Endodermal cell (in vitro differentiated cells): ENCODE measurements at regions not wholly inside any gene's neighbourhood (a gene's known extent, or its start where the extent isn't known, plus 50 kb on each side); places are given as distances from the start of the nearest gene placed in this dataset.
A peak's percentile ranks its signal among the peaks of the same experiment; 100 is the strongest.

Experiments used
- DNase-seq: peaks from one replicate; pipeline ENCODE4 v3.0.0-alpha.2; 2017
- H3K27ac ChIP-seq: 2 replicates; pipeline ENCODE4 v1.5.1; 2013; ENCODE audit warnings: mild to moderate bottlenecking, low read depth, low read length, moderate library complexity
- H3K27me3 ChIP-seq: 2 replicates; pipeline ENCODE4 v1.6.1; 2013; ENCODE audit warnings: mild to moderate bottlenecking, low read length, moderate library complexity; ENCODE audit not compliant: insufficient read depth, control insufficient read depth, poor library complexity, severe bottlenecking
- H3K36me3 ChIP-seq: 2 replicates; pipeline ENCODE4 v1.7.0; 2013; ENCODE audit warnings: mild to moderate bottlenecking, low read length, moderate library complexity; ENCODE audit not compliant: control insufficient read depth, insufficient read depth
- H3K4me1 ChIP-seq: one replicate; pipeline ENCODE4 v1.7.0; 2013; ENCODE audit warnings: low read length; ENCODE audit not compliant: control insufficient read depth, insufficient read depth
- H3K4me3 ChIP-seq: 2 replicates; pipeline ENCODE4 v1.5.1; 2013; ENCODE audit warnings: mild to moderate bottlenecking, low read length, moderate library complexity
- H3K9ac ChIP-seq: 2 replicates; pipeline ENCODE4 v1.6.1; 2013; ENCODE audit warnings: mild to moderate bottlenecking, low read length, moderate library complexity; ENCODE audit not compliant: poor library complexity, severe bottlenecking; ENCODE audit errors: extremely low read depth
- H3K9me3 ChIP-seq: 2 replicates; pipeline ENCODE4 v1.6.1; 2013; ENCODE audit warnings: mild to moderate bottlenecking, low read length, moderate library complexity; ENCODE audit not compliant: control insufficient read depth
- H3K27ac Mint-ChIP-seq: 2 replicates; pipeline ENCODE4 v1.8.0; 2020; ENCODE audit warnings: mixed read lengths
- H3K27me3 Mint-ChIP-seq: 2 replicates; pipeline ENCODE4 v1.8.0; 2021; ENCODE audit warnings: mild to moderate bottlenecking, mixed read lengths; ENCODE audit not compliant: insufficient read depth
- H3K36me3 Mint-ChIP-seq: 2 replicates; pipeline ENCODE4 v1.8.0; 2020; ENCODE audit warnings: low read depth, mixed read lengths
- H3K4me1 Mint-ChIP-seq: 2 replicates; pipeline ENCODE4 v1.8.0; 2020; ENCODE audit warnings: mixed read lengths
- H3K4me3 Mint-ChIP-seq: 2 replicates; pipeline ENCODE4 v1.8.0; 2020; ENCODE audit warnings: mild to moderate bottlenecking, moderate library complexity, mixed read lengths
- H3K9me3 Mint-ChIP-seq: 2 replicates; pipeline ENCODE4 v1.8.0; 2020; ENCODE audit warnings: mild to moderate bottlenecking, mixed read lengths
- WGBS, 2 experiments: methylation state at CpG; one replicate each; pipeline versions ENCODE4 v1.1.5 to v1.1.7; 2013; ENCODE audit warnings: missing lambda C conversion rate in 2 of 2, mixed read lengths in 1 of 2; ENCODE audit not compliant: insufficient coverage in 1 of 2, insufficient read length in 1 of 2; 5-methylcytosine and 5-hydroxymethylcytosine counted together
- TF ChIP-seq, protein P1 (sequence below): fragments of 200-600 bp; sonication (generic); conservative IDR thresholded peaks from 2 replicates; pipeline ENCODE4 v1.5.0; 2021; ENCODE audit warnings: antibody characterized with exemption, mild to moderate bottlenecking

DNA sequence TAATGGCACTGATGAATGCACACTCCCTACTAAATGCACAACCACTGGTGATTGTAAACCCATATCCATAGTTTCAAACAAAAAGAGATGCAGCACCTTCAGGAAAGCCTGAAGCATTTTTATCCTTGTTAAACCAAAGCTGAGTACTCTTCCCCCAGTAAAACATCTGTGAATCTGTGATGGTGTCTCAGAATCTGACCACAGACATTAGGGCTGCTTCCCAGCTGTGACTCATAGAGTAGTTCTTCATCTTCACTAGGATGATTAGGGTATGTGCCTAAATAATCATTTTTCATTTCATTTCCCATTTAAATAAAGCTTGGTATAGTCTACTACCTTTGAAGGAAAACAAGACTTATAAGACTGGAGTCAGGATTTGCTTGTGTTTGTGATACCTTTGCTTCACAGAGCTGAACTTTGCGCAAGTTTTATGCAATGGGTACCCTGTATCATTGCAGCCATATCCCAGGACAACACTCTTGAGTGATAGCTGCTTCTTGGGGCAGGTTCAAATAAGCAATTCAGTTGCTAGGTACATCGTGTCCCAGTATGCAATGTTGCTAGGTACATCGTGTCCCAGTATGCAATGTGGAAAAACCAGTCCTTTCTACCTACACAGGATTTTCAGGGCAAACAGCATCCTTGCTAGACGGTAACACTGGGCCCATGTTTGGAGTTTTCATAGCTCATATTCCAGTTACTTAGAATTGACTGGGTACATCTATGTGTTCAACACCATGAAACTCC is 277.1 kb downstream of the IRS2 start:
- H3K36me3 ChIP-seq = no peaks in the 10 kb centered on the region
- Mint-ChIP-seq H3K4me3 (no peak overlapping the region), H3K27ac (no peak overlapping the region), H3K27me3 (peaks cover 4% of the 10 kb centered on the region), H3K4me1 (no peaks in the 10 kb centered on the region), H3K36me3 (no peaks in the 10 kb centered on the region), H3K9me3 (peaks cover 10% of the 10 kb centered on the region)
- H3K9me3 ChIP-seq = no peaks in the 10 kb centered on the region
- H3K4me1 ChIP-seq = no peaks in the 10 kb centered on the region
- no peak overlapping the region for H3K27ac ChIP-seq
- no peak overlapping the region for H3K4me3 ChIP-seq
- WGBS, 2 experiments = 89 to 97% methylated on average over 4 of the region's 4 CpGs
- DNase-seq = no peak
- no peaks in the 10 kb centered on the region for H3K27me3 ChIP-seq
- H3K9ac ChIP-seq = no peak overlapping the region
- TF ChIP-seq, protein P1, sequence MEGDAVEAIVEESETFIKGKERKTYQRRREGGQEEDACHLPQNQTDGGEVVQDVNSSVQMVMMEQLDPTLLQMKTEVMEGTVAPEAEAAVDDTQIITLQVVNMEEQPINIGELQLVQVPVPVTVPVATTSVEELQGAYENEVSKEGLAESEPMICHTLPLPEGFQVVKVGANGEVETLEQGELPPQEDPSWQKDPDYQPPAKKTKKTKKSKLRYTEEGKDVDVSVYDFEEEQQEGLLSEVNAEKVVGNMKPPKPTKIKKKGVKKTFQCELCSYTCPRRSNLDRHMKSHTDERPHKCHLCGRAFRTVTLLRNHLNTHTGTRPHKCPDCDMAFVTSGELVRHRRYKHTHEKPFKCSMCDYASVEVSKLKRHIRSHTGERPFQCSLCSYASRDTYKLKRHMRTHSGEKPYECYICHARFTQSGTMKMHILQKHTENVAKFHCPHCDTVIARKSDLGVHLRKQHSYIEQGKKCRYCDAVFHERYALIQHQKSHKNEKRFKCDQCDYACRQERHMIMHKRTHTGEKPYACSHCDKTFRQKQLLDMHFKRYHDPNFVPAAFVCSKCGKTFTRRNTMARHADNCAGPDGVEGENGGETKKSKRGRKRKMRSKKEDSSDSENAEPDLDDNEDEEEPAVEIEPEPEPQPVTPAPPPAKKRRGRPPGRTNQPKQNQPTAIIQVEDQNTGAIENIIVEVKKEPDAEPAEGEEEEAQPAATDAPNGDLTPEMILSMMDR = no peak

DNA sequence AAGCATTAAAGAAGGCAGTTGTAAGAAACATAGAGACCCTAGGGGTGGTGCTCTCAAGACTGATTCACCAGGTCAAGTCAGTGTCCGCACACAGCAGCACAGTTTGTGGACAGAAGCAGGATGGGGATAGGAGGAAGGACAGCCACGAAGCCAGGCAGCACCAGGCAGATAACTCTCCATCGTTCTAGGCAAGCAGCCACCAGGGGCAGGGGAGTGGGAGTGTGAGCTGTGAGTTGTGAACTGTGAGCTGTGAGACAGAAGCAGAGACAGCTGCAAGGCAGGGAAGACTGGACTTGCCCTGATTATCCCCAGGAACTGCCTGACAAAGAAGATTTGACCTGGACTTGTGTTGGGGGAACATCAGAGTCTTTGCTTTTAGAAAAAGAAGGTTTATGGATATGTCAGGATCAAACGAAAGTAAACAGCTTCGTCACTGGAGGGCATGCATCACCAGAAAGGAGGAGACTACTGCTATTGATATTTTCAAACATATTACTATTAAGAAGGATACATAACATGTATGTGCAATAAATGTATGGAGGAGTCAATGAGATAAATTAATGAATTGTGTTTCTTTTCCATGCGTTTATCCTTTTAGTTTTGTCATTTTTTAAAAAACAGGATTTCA is 286.1 kb downstream of the IRS2 start:
- H3K27ac Mint-ChIP-seq = no peak overlapping the region
- peak; percentile 83 for DNase-seq

DNA sequence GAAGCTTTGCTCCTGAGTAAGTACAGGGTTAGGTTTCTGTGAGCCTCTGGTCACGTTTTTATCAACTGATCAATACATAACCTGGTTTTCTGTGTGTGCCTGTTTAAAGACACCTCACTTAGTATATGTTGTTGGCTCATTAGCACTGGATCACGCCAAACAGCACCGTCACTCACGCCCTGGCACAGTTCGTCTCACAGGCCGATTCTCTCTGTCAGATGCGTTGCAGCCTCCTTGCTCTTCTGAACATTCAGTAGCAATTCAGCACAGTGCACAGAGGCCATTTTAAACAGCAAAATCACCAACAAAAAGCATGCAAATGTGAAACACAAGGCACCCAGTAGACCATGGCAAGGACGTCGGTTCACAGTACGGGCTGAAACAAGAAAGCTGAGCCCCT is 288.5 kb downstream of the IRS2 start:
- Mint-ChIP-seq H3K4me1 (peaks cover 5% of the 10 kb centered on the region), H3K36me3 (no peaks in the 10 kb centered on the region), H3K27ac (no peak overlapping the region), H3K27me3 (no peaks in the 10 kb centered on the region), H3K9me3 (peaks cover 3% of the 10 kb centered on the region), H3K4me3 (no peak overlapping the region)
- no peaks in the 10 kb centered on the region for H3K9me3 ChIP-seq
- TF ChIP-seq, protein P1 = no peak
- H3K27ac ChIP-seq = no peak overlapping the region
- H3K4me1 ChIP-seq = no peaks in the 10 kb centered on the region
- 93% methylated on average over 3 to 10 of the region's 10 CpGs for WGBS, 2 experiments
- DNase-seq = no peak
- H3K36me3 ChIP-seq = no peaks in the 10 kb centered on the region
- H3K27me3 ChIP-seq = no peaks in the 10 kb centered on the region
- H3K9ac ChIP-seq = no peak overlapping the region
- H3K4me3 ChIP-seq = no peak overlapping the region

More for the DNA sequence above, 286.1 kb downstream of the IRS2 start:
- TF ChIP-seq, protein P1 = peak; percentile 58
- Histone ChIP-seq H3K27ac (no peak overlapping the region), H3K4me3 (no peak overlapping the region), H3K36me3 (no peaks in the 10 kb centered on the region), H3K9me3 (no peaks in the 10 kb centered on the region), H3K4me1 (no peaks in the 10 kb centered on the region), H3K9ac (no peak overlapping the region), H3K27me3 (no peaks in the 10 kb centered on the region)
- H3K36me3 Mint-ChIP-seq = no peaks in the 10 kb centered on the region
- peaks cover 4% of the 10 kb centered on the region for H3K27me3 Mint-ChIP-seq
- H3K4me1 Mint-ChIP-seq = peaks cover 5% of the 10 kb centered on the region
- 54 to 64% methylated on average over 3 to 5 of the region's 6 CpGs for WGBS, 2 experiments
- no peak overlapping the region for H3K4me3 Mint-ChIP-seq
- peaks cover 13% of the 10 kb centered on the region for H3K9me3 Mint-ChIP-seq
